ENCODE measurements at regions not wholly inside any gene's neighbourhood (a gene's known extent, or its start where the extent isn't known, plus 50 kb on each side); places are given as distances from the start of the nearest gene placed in this dataset.

DNA sequence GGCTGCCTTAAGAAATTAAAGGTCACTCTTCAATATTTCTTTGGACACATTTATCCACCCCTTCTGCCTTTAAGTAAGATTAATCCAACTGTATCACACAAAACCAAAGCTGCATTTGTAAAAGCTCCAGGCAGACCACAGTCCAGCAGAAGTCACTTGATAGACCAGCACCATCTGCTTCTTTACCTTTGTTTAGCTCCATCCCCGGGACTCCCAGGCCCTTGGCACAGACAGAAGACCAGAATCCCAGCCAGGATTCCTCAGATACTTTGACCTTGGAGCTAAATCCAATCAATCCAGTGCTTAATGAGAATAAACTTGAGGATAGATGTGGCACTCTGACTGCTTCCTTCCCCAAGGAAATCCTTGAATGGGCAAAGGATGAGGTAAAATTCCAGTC, 333.1 kb upstream of the RASGEF1B start:
- no peak overlapping the region for H3K4me3 ChIP-seq (ENCODE audit: low read depth, low read length)
- TF ChIP-seq, protein P1, sequence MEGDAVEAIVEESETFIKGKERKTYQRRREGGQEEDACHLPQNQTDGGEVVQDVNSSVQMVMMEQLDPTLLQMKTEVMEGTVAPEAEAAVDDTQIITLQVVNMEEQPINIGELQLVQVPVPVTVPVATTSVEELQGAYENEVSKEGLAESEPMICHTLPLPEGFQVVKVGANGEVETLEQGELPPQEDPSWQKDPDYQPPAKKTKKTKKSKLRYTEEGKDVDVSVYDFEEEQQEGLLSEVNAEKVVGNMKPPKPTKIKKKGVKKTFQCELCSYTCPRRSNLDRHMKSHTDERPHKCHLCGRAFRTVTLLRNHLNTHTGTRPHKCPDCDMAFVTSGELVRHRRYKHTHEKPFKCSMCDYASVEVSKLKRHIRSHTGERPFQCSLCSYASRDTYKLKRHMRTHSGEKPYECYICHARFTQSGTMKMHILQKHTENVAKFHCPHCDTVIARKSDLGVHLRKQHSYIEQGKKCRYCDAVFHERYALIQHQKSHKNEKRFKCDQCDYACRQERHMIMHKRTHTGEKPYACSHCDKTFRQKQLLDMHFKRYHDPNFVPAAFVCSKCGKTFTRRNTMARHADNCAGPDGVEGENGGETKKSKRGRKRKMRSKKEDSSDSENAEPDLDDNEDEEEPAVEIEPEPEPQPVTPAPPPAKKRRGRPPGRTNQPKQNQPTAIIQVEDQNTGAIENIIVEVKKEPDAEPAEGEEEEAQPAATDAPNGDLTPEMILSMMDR (IDR thresholded peaks at IDR 0.05; ENCODE audit: borderline replicate concordance, insufficient read depth, low read depth, low read length): no peak

DNA sequence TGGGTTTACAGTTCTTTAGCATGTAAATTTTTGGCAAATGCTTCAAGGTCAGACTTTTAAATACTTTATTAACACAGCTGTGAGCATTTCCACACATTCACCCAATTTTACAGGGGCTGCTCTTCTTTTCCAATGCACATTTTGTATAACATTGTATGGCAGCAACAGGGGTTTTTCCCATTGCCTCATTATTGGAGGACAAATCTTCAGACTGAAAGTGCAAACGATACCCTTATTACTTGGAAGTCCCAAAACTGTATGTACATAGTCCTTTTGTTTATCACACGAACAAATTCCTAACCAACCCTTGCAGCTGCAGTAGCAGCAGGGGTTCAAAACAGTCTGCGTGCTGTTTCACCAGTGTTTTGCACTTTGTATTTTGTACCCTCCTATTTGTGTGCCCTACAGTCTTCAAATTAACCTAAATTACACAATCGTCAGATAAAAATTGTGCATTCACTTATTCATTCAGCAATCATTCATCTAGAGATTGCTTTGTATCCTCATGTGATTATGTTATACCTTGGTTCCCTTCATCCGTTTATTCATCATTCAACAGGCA, 330.7 kb upstream of the RASGEF1B start:
- TF ChIP-seq, protein P1 (IDR thresholded peaks at IDR 0.05; ENCODE audit: borderline replicate concordance, insufficient read depth, low read depth, low read length): no peak
- no peak overlapping the region for H3K4me3 ChIP-seq (ENCODE audit: low read depth, low read length)

DNA sequence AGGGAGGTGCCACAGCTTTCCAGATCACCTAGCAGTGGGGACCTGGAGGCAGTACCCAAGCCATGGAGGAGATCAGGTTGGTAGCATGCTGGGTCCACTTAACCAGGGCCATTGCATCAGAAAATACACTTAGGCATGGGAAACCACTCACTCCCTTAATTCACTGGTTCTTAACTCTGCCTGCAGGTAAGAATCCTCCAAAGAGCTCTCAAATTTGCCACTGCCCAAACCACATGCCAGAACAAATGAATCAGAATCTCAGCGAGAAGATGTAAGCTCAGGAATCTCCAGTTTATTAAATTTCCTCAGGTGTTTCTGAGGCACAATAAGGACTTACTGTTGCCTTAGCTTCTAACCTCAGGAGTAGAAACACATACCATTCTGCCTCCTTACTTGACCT, 327.7 kb upstream of the RASGEF1B start:
- TF ChIP-seq, protein P1 (IDR thresholded peaks at IDR 0.05; ENCODE audit: borderline replicate concordance, insufficient read depth, low read depth, low read length): no peak
- no peak overlapping the region for H3K4me3 ChIP-seq (ENCODE audit: low read depth, low read length)

DNA sequence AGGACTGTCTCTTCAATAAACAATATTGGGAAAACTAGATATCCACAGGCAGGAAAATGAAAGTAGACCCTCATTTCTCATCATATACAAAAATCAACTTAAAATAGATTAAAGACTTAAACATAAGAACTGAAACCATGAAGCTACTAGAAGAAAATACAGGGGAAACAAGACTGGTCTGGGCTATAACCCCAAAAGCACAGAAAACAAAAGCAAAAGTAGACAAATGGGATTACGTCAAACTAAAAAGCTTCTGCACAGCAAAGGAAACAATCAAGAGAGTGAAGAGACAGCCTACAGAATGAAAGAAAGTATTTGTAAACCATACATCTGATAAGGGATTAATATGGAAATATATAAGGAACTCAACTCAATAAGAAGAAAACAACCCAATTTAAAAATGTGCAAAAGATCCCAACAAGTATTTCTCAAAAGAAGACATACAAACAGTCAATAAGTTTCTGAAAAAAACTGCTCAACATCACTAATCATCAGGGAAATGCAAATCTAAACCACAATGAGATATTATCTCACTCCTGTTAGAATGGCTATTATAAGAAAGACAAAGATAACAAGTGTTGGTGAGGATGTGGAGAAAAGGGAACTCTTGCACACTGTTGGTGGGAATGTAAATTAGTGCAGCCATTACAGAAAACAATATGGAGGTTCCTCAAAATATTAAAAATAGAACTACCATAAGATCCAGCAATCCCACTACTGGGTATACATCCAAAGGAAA, 325.3 kb upstream of the RASGEF1B start:
- TF ChIP-seq, protein P1 (IDR thresholded peaks at IDR 0.05; ENCODE audit: borderline replicate concordance, insufficient read depth, low read depth, low read length): no peak
- no peak overlapping the region for H3K4me3 ChIP-seq (ENCODE audit: low read depth, low read length)

GRCh38 chr4:81792521-81792920, 320.8 kb upstream of the RASGEF1B start:
- TF ChIP-seq, protein P1 (IDR thresholded peaks at IDR 0.05; ENCODE audit: borderline replicate concordance, insufficient read depth, low read depth, low read length): no peak
- no peak overlapping the region for H3K4me3 ChIP-seq (ENCODE audit: low read depth, low read length)

DNA sequence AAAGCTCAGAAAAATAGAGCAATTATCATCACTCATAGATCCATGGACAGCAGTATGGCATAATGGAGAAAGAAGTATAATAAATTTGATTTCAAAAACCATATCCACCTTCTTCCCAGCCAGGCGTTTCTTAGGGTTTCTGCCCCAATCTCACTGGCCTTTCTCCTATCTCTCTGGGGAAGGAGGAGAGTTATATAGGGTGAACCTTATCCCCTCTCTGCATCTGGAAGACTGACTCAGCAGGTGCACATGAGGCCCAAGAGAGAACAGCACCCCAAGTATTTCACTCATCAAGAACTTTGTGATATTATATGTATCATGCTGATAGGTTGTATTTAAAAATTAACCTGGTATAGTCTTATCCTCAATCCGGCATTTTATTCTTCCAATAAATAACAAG, 318.8 kb upstream of the RASGEF1B start:
- no peak overlapping the region for H3K4me3 ChIP-seq (ENCODE audit: low read depth, low read length)
- TF ChIP-seq, protein P1 (IDR thresholded peaks at IDR 0.05; ENCODE audit: borderline replicate concordance, insufficient read depth, low read depth, low read length): no peak
